ENCODE measurements at regions not wholly inside any gene's neighbourhood (a gene's known extent, or its start where the extent isn't known, plus 50 kb on each side); places are given as distances from the start of the nearest gene placed in this dataset.

- H3K4me3 ChIP-seq (ENCODE audit: control insufficient read depth, low read depth, low read length) = no peak overlapping the region
- TF ChIP-seq CTCF (IDR thresholded peaks at IDR 0.05; ENCODE audit: control insufficient read depth, insufficient read depth, low read depth, low read length, missing control alignments) = no peak
- DNase-seq (ENCODE audit: low read depth) = no peak
These were observed 437.4 kb downstream of the NPHP4 start for GRCh38 chr1:5554784-5555183.

GRCh38 chr1:5554111-5554510 lies 438.1 kb downstream of the NPHP4 start:
- H3K4me3 ChIP-seq (ENCODE audit: control insufficient read depth, low read depth, low read length) = no peak overlapping the region
- DNase-seq (ENCODE audit: low read depth) = no peak
- no peak for TF ChIP-seq CTCF (IDR thresholded peaks at IDR 0.05; ENCODE audit: control insufficient read depth, insufficient read depth, low read depth, low read length, missing control alignments)

GRCh38 chr1:5552787-5553484 lies 439.3 kb downstream of the NPHP4 start:
- no peak for DNase-seq (ENCODE audit: low read depth)
- no peak for TF ChIP-seq CTCF (IDR thresholded peaks at IDR 0.05; ENCODE audit: control insufficient read depth, insufficient read depth, low read depth, low read length, missing control alignments)
- no peak overlapping the region for H3K4me3 ChIP-seq (ENCODE audit: control insufficient read depth, low read depth, low read length)

GRCh38 chr1:5551274-5551975 lies 440.8 kb downstream of the NPHP4 start:
- no peak for TF ChIP-seq CTCF (IDR thresholded peaks at IDR 0.05; ENCODE audit: control insufficient read depth, insufficient read depth, low read depth, low read length, missing control alignments)
- no peak overlapping the region for H3K4me3 ChIP-seq (ENCODE audit: control insufficient read depth, low read depth, low read length)
- no peak for DNase-seq (ENCODE audit: low read depth)

- H3K4me3 ChIP-seq (ENCODE audit: control insufficient read depth, low read depth, low read length) = no peak overlapping the region
- TF ChIP-seq CTCF (IDR thresholded peaks at IDR 0.05; ENCODE audit: control insufficient read depth, insufficient read depth, low read depth, low read length, missing control alignments) = no peak
- no peak for DNase-seq (ENCODE audit: low read depth)
These were observed 444.0 kb downstream of the NPHP4 start for GRCh38 chr1:5548266-5548665.

- no peak for TF ChIP-seq CTCF (IDR thresholded peaks at IDR 0.05; ENCODE audit: control insufficient read depth, insufficient read depth, low read depth, low read length, missing control alignments)
- DNase-seq (ENCODE audit: low read depth) = no peak
- no peak overlapping the region for H3K4me3 ChIP-seq (ENCODE audit: control insufficient read depth, low read depth, low read length)
These were observed 449.0 kb downstream of the NPHP4 start for GRCh38 chr1:5543235-5543634.
